ENCODE measurements at regions not wholly inside any gene's neighbourhood (a gene's known extent, or its start where the extent isn't known, plus 50 kb on each side); places are given as distances from the start of the nearest gene placed in this dataset.

- H3K36me3 ChIP-seq (ENCODE audit: control insufficient read depth in 2 of 2, insufficient read depth in 2 of 2, low read length in 2 of 2), result no peaks in the 10 kb centered on the region
- H3K27me3 ChIP-seq (ENCODE audit: control insufficient read depth in 1 of 2, insufficient read depth in 2 of 2, low read length in 2 of 2), result no peaks in the 10 kb centered on the region
- H3K9ac ChIP-seq (ENCODE audit: low read length in 2 of 2), result no peak overlapping the region
- H3K4me1 ChIP-seq (ENCODE audit: control insufficient read depth, insufficient read depth, low read length), result no peaks in the 10 kb centered on the region
- H3K4me3 ChIP-seq (ENCODE audit: low read length in 2 of 2), result no peak overlapping the region
- H3K9me3 ChIP-seq (ENCODE audit: control insufficient read depth in 2 of 2, low read length in 2 of 2), result no peaks in the 10 kb centered on the region
- H3K27ac ChIP-seq (ENCODE audit: low read length), result no peak overlapping the region
These were observed 327.0 kb upstream of the NR5A2 start for GRCh38 chr1:199700551-199700950.

- H3K27ac ChIP-seq (ENCODE audit: low read length), result no peak overlapping the region
- H3K9ac ChIP-seq (ENCODE audit: low read length in 2 of 2), result no peak overlapping the region
- no peaks in the 10 kb centered on the region for H3K36me3 ChIP-seq (ENCODE audit: control insufficient read depth in 2 of 2, insufficient read depth in 2 of 2, low read length in 2 of 2)
- H3K9me3 ChIP-seq (ENCODE audit: control insufficient read depth in 2 of 2, low read length in 2 of 2), result no peaks in the 10 kb centered on the region
- H3K4me3 ChIP-seq (ENCODE audit: low read length in 2 of 2), result no peak overlapping the region
- no peaks in the 10 kb centered on the region for H3K4me1 ChIP-seq (ENCODE audit: control insufficient read depth, insufficient read depth, low read length)
- no peaks in the 10 kb centered on the region for H3K27me3 ChIP-seq (ENCODE audit: control insufficient read depth in 1 of 2, insufficient read depth in 2 of 2, low read length in 2 of 2)
These were observed 325.8 kb upstream of the NR5A2 start for GRCh38 chr1:199701726-199702125.

GRCh38 chr1:199704231-199704630, 323.3 kb upstream of the NR5A2 start:
- Histone ChIP-seq H3K4me3 (ENCODE audit: low read length in 2 of 2) (no peak overlapping the region), H3K27me3 (ENCODE audit: control insufficient read depth in 1 of 2, insufficient read depth in 2 of 2, low read length in 2 of 2) (no peaks in the 10 kb centered on the region), H3K9ac (ENCODE audit: low read length in 2 of 2) (no peak overlapping the region)

GRCh38 chr1:199705825-199706224, 321.7 kb upstream of the NR5A2 start:
- H3K9me3 ChIP-seq (ENCODE audit: control insufficient read depth in 2 of 2, low read length in 2 of 2), result no peaks in the 10 kb centered on the region
- H3K9ac ChIP-seq (ENCODE audit: low read length in 2 of 2), result no peak overlapping the region
- no peak overlapping the region for H3K27ac ChIP-seq (ENCODE audit: low read length)
- H3K4me3 ChIP-seq (ENCODE audit: low read length in 2 of 2), result no peak overlapping the region
- H3K36me3 ChIP-seq (ENCODE audit: control insufficient read depth in 2 of 2, insufficient read depth in 2 of 2, low read length in 2 of 2), result no peaks in the 10 kb centered on the region
- no peaks in the 10 kb centered on the region for H3K27me3 ChIP-seq (ENCODE audit: control insufficient read depth in 1 of 2, insufficient read depth in 2 of 2, low read length in 2 of 2)
- no peaks in the 10 kb centered on the region for H3K4me1 ChIP-seq (ENCODE audit: control insufficient read depth, insufficient read depth, low read length)

More at GRCh38 chr1:199704231-199704630, 323.3 kb upstream of the NR5A2 start:
- H3K9me3 ChIP-seq (ENCODE audit: control insufficient read depth in 2 of 2, low read length in 2 of 2), result no peaks in the 10 kb centered on the region
- H3K27ac ChIP-seq (ENCODE audit: low read length), result no peak overlapping the region
- H3K36me3 ChIP-seq (ENCODE audit: control insufficient read depth in 2 of 2, insufficient read depth in 2 of 2, low read length in 2 of 2), result no peaks in the 10 kb centered on the region
- no peaks in the 10 kb centered on the region for H3K4me1 ChIP-seq (ENCODE audit: control insufficient read depth, insufficient read depth, low read length)

DNA sequence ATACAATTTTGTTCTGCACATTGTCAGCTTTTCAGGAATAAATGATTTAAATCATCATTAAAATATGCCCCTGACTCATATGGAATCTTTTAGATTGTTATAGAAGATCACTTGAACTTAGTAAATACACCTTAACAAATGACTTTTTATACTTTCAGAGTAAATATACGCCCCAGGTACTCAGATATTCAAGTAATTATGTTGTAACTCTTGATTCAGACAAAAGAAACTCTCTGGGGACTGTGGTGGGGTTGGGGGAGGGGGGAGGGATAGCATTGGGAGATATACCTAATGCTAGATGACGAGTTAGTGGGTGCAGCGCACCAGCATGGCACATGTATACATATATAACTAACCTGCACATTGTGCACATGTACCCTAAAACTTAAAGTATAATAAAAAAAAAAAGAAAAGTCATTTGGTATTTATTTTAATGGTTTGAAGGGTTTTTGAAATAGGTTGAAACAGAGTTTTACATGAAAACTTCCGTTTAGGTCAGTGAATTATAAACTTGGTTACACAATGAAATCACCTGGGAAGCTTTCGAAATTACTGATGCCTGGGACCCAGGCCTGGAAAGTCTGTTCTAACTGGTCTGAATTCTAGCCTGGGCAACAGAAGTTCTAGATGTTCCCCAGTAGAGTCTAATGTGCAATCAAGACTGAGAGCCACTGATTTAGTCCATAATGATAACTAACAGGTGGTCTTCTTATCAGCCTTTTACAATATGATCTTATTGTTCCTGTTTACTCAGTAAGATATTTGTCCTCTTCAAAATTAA, 320.5 kb upstream of the NR5A2 start:
- Histone ChIP-seq H3K36me3 (ENCODE audit: control insufficient read depth in 2 of 2, insufficient read depth in 2 of 2, low read length in 2 of 2) (no peaks in the 10 kb centered on the region), H3K9me3 (ENCODE audit: control insufficient read depth in 2 of 2, low read length in 2 of 2) (no peaks in the 10 kb centered on the region), H3K4me3 (ENCODE audit: low read length in 2 of 2) (no peak overlapping the region), H3K9ac (ENCODE audit: low read length in 2 of 2) (no peak overlapping the region), H3K4me1 (ENCODE audit: control insufficient read depth, insufficient read depth, low read length) (no peaks in the 10 kb centered on the region), H3K27me3 (ENCODE audit: control insufficient read depth in 1 of 2, insufficient read depth in 2 of 2, low read length in 2 of 2) (no peaks in the 10 kb centered on the region), H3K27ac (ENCODE audit: low read length) (no peak overlapping the region)

DNA sequence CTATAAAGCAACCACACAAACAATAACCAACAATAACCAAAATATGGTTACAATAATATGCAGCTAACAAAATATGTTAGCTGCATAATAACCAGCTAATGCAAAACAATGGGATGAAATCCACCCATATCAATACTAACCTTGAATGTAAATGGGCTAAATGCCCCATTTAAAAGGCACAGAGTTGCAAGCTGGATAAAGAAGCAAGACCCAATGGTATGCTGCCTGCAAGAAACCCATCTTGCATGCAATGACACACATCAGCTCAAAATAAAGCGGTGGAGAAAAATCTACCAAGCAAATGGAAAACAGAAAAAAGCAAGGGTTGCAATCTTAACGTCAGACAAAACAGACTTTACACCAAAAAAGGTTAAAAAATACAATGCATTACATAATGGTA, 316.5 kb upstream of the NR5A2 start:
- H3K27ac ChIP-seq (ENCODE audit: low read length), result no peak overlapping the region
- H3K4me1 ChIP-seq (ENCODE audit: control insufficient read depth, insufficient read depth, low read length), result no peaks in the 10 kb centered on the region
- no peaks in the 10 kb centered on the region for H3K36me3 ChIP-seq (ENCODE audit: control insufficient read depth in 2 of 2, insufficient read depth in 2 of 2, low read length in 2 of 2)
- no peak overlapping the region for H3K9ac ChIP-seq (ENCODE audit: low read length in 2 of 2)
- no peak overlapping the region for H3K4me3 ChIP-seq (ENCODE audit: low read length in 2 of 2)
- no peaks in the 10 kb centered on the region for H3K9me3 ChIP-seq (ENCODE audit: control insufficient read depth in 2 of 2, low read length in 2 of 2)
- H3K27me3 ChIP-seq (ENCODE audit: control insufficient read depth in 1 of 2, insufficient read depth in 2 of 2, low read length in 2 of 2), result no peaks in the 10 kb centered on the region

DNA sequence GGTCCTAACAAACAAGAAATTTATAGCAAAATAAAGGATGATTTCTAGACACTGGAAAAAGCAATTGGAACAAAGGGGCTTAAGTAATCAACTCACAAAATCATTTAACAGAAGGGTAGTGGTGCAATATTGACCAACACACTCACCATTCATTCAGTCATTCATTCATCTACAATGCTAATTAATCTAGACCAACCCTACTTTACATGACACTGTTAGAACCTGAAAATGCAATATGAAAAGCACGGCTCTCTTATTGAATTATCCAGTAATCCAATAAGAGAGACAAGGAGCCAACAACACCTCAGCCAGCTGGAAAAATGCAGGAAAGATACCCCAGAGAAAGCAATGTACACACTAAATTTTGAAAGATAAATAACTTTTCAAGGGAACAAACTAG, 310.8 kb upstream of the NR5A2 start:
- Histone ChIP-seq H3K36me3 (ENCODE audit: control insufficient read depth in 2 of 2, insufficient read depth in 2 of 2, low read length in 2 of 2) (no peaks in the 10 kb centered on the region), H3K4me1 (ENCODE audit: control insufficient read depth, insufficient read depth, low read length) (no peaks in the 10 kb centered on the region), H3K27me3 (ENCODE audit: control insufficient read depth in 1 of 2, insufficient read depth in 2 of 2, low read length in 2 of 2) (no peaks in the 10 kb centered on the region), H3K9me3 (ENCODE audit: control insufficient read depth in 2 of 2, low read length in 2 of 2) (no peaks in the 10 kb centered on the region), H3K4me3 (ENCODE audit: low read length in 2 of 2) (no peak overlapping the region), H3K9ac (ENCODE audit: low read length in 2 of 2) (no peak overlapping the region), H3K27ac (ENCODE audit: low read length) (no peak overlapping the region)

DNA sequence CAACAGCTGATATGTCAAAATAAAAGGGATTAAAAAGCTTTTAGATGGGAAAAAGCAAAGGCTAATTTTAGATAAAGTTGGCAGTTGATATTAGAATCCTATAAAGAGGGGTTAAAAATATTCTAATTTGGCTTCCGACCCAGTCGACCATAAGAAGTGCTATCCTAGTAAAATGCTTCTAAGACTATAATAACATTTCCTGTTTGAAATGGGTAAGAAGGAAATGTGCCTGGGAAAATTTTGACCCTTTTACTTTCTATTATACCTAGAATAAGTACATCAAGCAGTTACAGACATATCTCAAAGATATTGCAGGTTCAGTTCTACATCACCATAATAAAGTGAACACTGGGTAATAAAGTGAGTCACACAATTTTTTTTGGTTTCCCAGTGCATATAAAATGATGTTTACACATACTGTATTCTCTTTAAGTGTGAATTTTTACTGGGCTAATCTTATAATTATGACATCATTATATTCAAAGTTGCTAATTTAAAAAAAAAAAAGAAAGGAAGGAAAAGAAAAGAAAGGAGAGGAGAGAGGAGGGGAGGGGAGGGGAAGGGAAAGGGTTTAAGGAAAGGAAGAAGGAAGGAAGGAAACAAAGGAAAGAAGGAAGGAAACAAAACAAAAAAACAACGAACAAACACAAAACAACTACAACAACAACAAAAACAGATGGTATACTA, 308.2 kb upstream of the NR5A2 start:
- Histone ChIP-seq H3K9ac (ENCODE audit: low read length in 2 of 2) (no peak overlapping the region), H3K4me3 (ENCODE audit: low read length in 2 of 2) (no peak overlapping the region), H3K9me3 (ENCODE audit: control insufficient read depth in 2 of 2, low read length in 2 of 2) (no peaks in the 10 kb centered on the region)

GRCh38 chr1:199720496-199720895, 307.0 kb upstream of the NR5A2 start:
- H3K36me3 ChIP-seq (ENCODE audit: control insufficient read depth in 2 of 2, insufficient read depth in 2 of 2, low read length in 2 of 2), result no peaks in the 10 kb centered on the region
- no peak overlapping the region for H3K4me3 ChIP-seq (ENCODE audit: low read length in 2 of 2)
- no peaks in the 10 kb centered on the region for H3K4me1 ChIP-seq (ENCODE audit: control insufficient read depth, insufficient read depth, low read length)
- no peaks in the 10 kb centered on the region for H3K27me3 ChIP-seq (ENCODE audit: control insufficient read depth in 1 of 2, insufficient read depth in 2 of 2, low read length in 2 of 2)
- H3K9me3 ChIP-seq (ENCODE audit: control insufficient read depth in 2 of 2, low read length in 2 of 2), result no peaks in the 10 kb centered on the region
- H3K9ac ChIP-seq (ENCODE audit: low read length in 2 of 2), result no peak overlapping the region
- no peak overlapping the region for H3K27ac ChIP-seq (ENCODE audit: low read length)

More for the DNA sequence above, 308.2 kb upstream of the NR5A2 start:
- Histone ChIP-seq H3K27ac (ENCODE audit: low read length) (no peak overlapping the region), H3K27me3 (ENCODE audit: control insufficient read depth in 1 of 2, insufficient read depth in 2 of 2, low read length in 2 of 2) (no peaks in the 10 kb centered on the region), H3K4me1 (ENCODE audit: control insufficient read depth, insufficient read depth, low read length) (no peaks in the 10 kb centered on the region), H3K36me3 (ENCODE audit: control insufficient read depth in 2 of 2, insufficient read depth in 2 of 2, low read length in 2 of 2) (no peaks in the 10 kb centered on the region)

- Histone ChIP-seq H3K4me1 (ENCODE audit: control insufficient read depth, insufficient read depth, low read length) (no peaks in the 10 kb centered on the region), H3K9me3 (ENCODE audit: control insufficient read depth in 2 of 2, low read length in 2 of 2) (no peaks in the 10 kb centered on the region), H3K36me3 (ENCODE audit: control insufficient read depth in 2 of 2, insufficient read depth in 2 of 2, low read length in 2 of 2) (no peaks in the 10 kb centered on the region), H3K4me3 (ENCODE audit: low read length in 2 of 2) (no peak overlapping the region), H3K9ac (ENCODE audit: low read length in 2 of 2) (no peak overlapping the region), H3K27ac (ENCODE audit: low read length) (no peak overlapping the region), H3K27me3 (ENCODE audit: control insufficient read depth in 1 of 2, insufficient read depth in 2 of 2, low read length in 2 of 2) (no peaks in the 10 kb centered on the region)
These were observed 306.5 kb upstream of the NR5A2 start for GRCh38 chr1:199721001-199721400.

All from stomach smooth muscle (tissue), 2 donors.